Esophagus (tissue), 2 donors: ENCODE measurements at regions not wholly inside any gene's neighbourhood (a gene's known extent, or its start where the extent isn't known, plus 50 kb on each side); places are given as distances from the start of the nearest gene placed in this dataset.

Experiments used
- H3K27ac ChIP-seq, 2 donors: one replicate each; pipeline ENCODE4 v1.5.1; 2013; ENCODE audit warnings: low read depth in 2 of 2, mild to moderate bottlenecking in 2 of 2, inconsistent platforms in 1 of 2, low read length in 1 of 2, moderate library complexity in 1 of 2
- H3K27me3 ChIP-seq, 2 donors: one replicate each; pipeline ENCODE4 v1.6.1; 2013; ENCODE audit warnings: low read length in 2 of 2, control low read depth in 1 of 2, mild to moderate bottlenecking in 1 of 2; ENCODE audit not compliant: insufficient read depth in 2 of 2, control insufficient read depth in 1 of 2
- H3K36me3 ChIP-seq, 2 donors: one replicate each; pipeline ENCODE4 v1.6.1; 2013; ENCODE audit warnings: low read length in 1 of 2; ENCODE audit not compliant: control insufficient read depth in 2 of 2, insufficient read depth in 2 of 2
- H3K4me1 ChIP-seq, 2 donors: one replicate each; pipeline ENCODE4 v1.6.1; 2013; ENCODE audit warnings: low read length in 1 of 2; ENCODE audit not compliant: control insufficient read depth in 2 of 2, insufficient read depth in 2 of 2
- H3K4me3 ChIP-seq, 2 donors: one replicate each; pipeline ENCODE4 v1.5.1; 2013; ENCODE audit warnings: low read length in 2 of 2, mild to moderate bottlenecking in 2 of 2, low read depth in 1 of 2, moderate library complexity in 1 of 2
- H3K9me3 ChIP-seq, 2 donors: one replicate each; pipeline ENCODE4 v1.6.1; 2013; ENCODE audit warnings: mild to moderate bottlenecking in 2 of 2, low read depth in 1 of 2, low read length in 1 of 2, moderate library complexity in 1 of 2; ENCODE audit not compliant: control insufficient read depth in 2 of 2, insufficient read depth in 1 of 2
- WGBS, 2 donors: extraction: QIAGEN DNeasy Blood & Tissue Kit; methylation state at CpG; one replicate each; pipeline ENCODE4 v1.1.7; 2013; 5-methylcytosine and 5-hydroxymethylcytosine counted together
- donor health status: healthy with polysubstance abuse.
- donor health status: Bipolar disorder and iron deficiency.

DNA sequence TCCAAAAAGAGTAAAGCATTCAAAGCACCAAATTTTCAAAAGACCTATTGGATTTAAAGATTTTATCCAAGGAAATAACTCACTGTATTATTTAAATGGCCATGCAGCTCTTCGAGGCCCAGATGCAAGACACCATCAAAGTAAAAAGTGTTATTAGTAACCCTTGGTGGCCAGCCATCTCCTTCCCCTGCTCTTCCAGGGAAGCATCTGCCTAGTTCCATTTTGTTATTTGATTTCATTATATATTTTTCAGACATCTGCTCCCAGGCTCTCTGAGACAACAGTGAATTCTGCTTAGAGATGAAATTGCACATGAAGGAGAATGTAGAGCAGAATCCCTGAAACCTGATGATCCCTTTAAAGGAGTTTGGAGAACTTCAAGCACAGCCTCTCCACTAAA lies 252.3 kb upstream of the TBX18 start:
- H3K27ac ChIP-seq = no peak overlapping the region
- no peaks in the 10 kb centered on the region for H3K4me1 ChIP-seq
- H3K27me3 ChIP-seq = no peaks in the 10 kb centered on the region
- no peak overlapping the region for H3K4me3 ChIP-seq
- H3K36me3 ChIP-seq = no peaks in the 10 kb centered on the region
- WGBS, 2 donors = 77 to 78% methylated on average over 1 of the region's 1 CpG
- no peaks in the 10 kb centered on the region for H3K9me3 ChIP-seq

DNA sequence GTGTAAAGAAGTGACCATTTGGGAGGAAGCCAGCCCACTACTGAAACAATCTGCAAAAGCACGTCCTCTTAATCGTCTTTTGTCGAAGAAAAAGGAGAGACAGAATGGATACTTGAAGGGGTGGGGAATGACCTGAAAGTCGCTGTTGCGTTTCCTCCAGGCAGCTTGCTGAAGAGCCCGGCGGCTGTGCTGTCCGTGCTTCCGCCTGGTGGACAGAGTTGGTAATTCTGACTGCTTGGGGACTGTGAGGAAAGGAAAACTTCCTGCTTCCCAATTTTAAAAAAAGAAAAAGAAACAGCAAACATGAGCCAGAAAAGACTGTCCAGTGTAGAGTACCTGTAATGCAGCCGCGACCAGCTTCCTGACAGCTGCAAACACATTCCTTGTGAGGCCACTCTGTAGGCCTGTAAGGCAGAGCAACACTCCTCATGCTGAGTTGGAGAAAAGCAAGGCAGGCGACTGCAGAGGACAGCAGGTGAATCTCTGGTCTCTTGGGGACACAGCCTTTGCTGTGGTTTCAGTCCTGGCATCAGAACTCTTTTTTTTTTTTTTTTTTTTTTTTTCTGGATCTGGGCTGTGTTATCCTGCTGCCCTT lies 251.1 kb upstream of the TBX18 start:
- Histone ChIP-seq H3K27ac (no peak overlapping the region), H3K4me3 (no peak overlapping the region), H3K9me3 (no peaks in the 10 kb centered on the region), H3K4me1 (no peaks in the 10 kb centered on the region), H3K36me3 (no peaks in the 10 kb centered on the region), H3K27me3 (no peaks in the 10 kb centered on the region)
- 14 to 25% methylated on average over 12 of the region's 12 CpGs for WGBS, 2 donors

DNA sequence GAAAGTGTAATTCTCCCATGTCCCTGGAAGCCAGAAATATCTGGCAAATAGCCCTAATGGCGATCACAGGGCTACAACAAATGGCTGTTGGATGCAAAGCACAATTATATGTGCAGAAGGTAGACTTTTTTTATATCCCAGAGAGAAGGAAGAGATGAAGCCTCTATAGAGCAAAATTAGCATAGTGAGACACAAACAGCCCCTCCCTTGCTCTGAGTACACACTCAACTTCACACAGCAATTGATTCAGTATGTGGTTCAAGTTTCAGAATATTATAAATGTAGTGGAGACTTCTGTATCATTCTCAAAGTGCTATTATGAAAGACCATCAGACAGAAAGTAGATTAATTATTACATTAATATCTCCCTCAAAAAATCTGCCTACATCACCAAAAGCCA lies 246.5 kb upstream of the TBX18 start:
- H3K9me3 ChIP-seq = peaks cover 0 to 2% of the 10 kb centered on the region in 2 donors
- H3K27ac ChIP-seq = no peak overlapping the region
- no peak overlapping the region for H3K4me3 ChIP-seq
- no peaks in the 10 kb centered on the region for H3K27me3 ChIP-seq
- H3K4me1 ChIP-seq = no peaks in the 10 kb centered on the region
- H3K36me3 ChIP-seq = no peaks in the 10 kb centered on the region
- 34 to 47% methylated on average over 1 of the region's 1 CpG for WGBS, 2 donors

DNA sequence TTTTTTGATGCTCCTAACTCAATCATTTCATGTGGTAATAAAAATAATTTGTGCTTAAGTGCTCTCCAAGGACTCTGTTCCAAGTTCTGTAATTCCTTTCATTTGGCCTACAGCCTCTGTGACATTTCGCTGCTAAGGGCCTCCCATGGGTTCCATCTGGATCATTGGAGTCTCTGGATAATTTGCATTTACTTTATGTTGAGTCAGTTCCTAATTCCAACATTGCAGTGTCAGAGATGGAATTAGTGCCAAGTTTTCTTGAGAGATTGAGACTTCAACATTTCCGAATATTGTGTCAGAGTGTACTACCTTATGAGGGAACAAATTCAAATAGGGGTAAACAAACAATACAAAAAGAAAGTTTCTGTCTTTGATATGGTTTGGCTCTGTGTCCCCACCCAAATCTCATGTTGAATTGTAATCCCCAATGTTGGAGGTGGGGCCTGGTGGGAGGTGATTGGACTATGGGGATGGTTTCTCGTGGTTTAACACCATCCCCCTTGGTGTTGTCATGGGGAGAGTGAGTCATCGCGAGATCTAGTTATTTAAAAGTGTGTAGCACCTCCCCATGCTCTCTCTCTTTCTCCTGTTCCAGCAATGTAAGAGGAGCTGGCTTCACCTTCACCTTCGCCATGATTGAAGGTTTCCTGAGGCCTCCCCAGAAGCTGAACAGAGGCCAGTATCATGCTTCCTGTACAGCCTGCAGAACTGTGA lies 244.1 kb upstream of the TBX18 start:
- Histone ChIP-seq H3K4me1 (no peaks in the 10 kb centered on the region), H3K4me3 (no peak overlapping the region), H3K9me3 (peaks cover 0 to 2% of the 10 kb centered on the region in 2 donors), H3K36me3 (no peaks in the 10 kb centered on the region), H3K27me3 (no peaks in the 10 kb centered on the region), H3K27ac (no peak overlapping the region)
- 78% methylated on average over 6 of the region's 6 CpGs for WGBS, 2 donors

DNA sequence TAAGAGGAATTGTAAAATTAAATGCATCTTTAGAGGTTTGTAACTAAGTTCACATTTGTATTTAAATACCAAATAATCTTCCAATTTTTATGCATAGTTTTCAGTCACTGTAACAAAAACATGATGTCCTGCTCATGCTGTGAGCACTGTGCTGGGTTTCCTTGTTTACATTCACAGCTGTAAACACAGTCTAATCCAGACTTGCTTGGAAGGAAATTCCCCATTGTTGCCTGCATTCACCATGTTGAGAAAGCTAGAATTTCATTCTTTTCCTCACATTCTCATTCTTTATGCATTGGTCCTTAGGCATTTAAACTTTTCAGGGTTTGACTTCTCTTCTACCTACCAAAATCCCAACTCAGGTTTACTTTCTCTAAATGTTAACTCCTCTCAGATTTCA lies 242.0 kb upstream of the TBX18 start:
- no peaks in the 10 kb centered on the region for H3K27me3 ChIP-seq
- H3K36me3 ChIP-seq = no peaks in the 10 kb centered on the region
- H3K4me1 ChIP-seq = no peaks in the 10 kb centered on the region
- no peak overlapping the region for H3K27ac ChIP-seq
- H3K9me3 ChIP-seq = peaks cover 2 to 3% of the 10 kb centered on the region in 2 donors
- no peak overlapping the region for H3K4me3 ChIP-seq

DNA sequence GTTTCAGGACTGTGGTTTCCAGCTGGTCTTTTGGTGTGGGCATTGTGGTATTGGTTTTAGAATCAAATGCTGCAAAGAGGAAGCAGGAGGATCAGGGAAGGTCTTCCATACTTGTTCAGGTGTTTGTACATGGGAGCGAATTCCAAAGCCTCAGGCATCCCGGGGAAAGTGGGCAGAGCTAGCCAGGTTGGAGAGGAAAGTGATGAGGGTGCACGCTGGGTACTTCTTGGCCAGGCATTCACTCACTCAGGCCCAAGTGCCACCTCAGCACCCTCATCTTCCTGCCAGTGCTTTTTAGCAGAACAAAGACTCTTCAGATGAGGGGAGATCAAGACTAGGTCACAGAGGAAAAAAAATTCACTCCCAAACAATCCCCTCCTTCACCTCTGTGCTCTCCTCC lies 241.1 kb upstream of the TBX18 start:
- no peaks in the 10 kb centered on the region for H3K36me3 ChIP-seq
- 44 to 53% methylated on average over 3 of the region's 3 CpGs for WGBS, 2 donors

DNA sequence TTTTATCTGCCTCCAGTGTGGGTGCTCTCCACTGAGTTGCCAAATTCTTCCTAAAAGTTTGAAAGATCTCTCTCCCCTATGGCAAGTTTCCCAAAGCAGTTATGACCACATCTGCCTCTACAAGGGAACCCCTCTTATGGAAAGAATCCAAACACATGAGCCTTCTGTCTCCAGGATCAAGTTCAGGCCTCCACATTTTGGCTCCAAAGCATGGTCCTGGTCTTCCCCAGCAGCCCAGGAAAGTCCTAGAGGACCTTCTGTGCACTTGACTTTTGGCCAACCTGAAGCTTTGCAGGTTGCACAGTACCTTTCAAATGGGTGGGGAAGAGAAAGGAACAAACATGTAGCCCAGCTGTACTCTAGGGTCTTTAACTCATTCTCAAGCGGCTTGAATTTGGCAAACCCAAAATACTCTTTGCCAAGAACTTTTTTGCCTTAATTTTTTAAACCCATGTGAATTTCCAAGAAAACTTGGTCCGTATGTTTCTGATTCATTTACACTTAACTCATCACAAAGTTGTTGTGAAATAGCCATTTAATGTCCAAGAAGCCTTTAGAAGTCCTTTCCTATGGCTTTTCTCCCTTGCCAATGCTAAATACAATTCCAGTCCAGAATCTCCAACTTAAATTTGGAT lies 240.1 kb upstream of the TBX18 start:
- H3K27ac ChIP-seq = no peak overlapping the region
- peaks cover under 1 to 3% of the 10 kb centered on the region in 2 donors for H3K9me3 ChIP-seq
- no peaks in the 10 kb centered on the region for H3K4me1 ChIP-seq
- H3K36me3 ChIP-seq = no peaks in the 10 kb centered on the region
- no peak overlapping the region for H3K4me3 ChIP-seq
- WGBS, 2 donors = 66 to 70% methylated on average over 2 of the region's 2 CpGs
- no peaks in the 10 kb centered on the region for H3K27me3 ChIP-seq

More for the DNA sequence above, 241.1 kb upstream of the TBX18 start:
- Histone ChIP-seq H3K4me3 (no peak overlapping the region), H3K27me3 (no peaks in the 10 kb centered on the region), H3K27ac (no peak overlapping the region), H3K4me1 (no peaks in the 10 kb centered on the region), H3K9me3 (peaks cover 2 to 3% of the 10 kb centered on the region in 2 donors)

DNA sequence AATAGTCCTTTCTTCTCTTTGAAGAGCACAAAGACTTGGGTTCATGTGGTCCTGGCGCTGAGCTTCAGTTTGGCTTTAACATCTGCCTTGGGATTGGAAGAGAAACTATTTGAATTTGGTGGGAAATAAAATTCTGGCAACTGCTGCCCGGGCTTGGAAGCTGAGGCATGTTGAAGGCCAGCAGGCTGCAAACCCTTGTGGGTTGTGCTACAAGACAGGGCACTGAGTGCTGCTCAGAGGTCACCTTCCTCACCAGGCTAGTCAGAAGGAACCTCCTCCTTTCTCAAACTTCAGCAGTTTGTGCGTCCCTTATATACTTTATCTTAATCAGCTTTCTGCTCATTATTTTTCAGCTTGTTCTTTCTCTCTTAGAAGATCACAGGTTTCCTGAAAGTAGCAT lies 238.4 kb upstream of the TBX18 start:
- Histone ChIP-seq H3K4me3 (no peak overlapping the region), H3K36me3 (no peaks in the 10 kb centered on the region), H3K9me3 (peaks cover 0 to 3% of the 10 kb centered on the region in 2 donors), H3K27ac (no peak overlapping the region), H3K27me3 (no peaks in the 10 kb centered on the region), H3K4me1 (no peaks in the 10 kb centered on the region)
- WGBS, 2 donors = 75 to 77% methylated on average over 3 of the region's 3 CpGs

DNA sequence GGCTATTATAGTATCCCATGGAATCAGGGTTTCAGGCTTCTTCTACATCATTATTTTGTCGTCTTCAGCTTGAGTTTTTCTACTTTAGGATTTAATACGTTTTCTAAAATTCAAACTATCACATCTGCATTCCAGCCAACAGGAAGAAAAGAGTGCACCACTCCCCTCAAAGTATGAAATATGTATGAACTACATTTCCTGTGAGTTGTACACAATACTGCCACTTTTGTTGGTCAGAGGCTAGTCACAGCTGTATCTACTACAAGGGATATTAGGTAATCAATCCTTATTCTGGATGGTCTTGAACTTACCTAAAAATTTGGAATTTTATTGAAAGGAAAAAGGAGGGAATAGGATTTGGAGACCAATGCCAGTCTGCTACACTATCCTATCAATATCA lies 235.6 kb upstream of the TBX18 start:
- Histone ChIP-seq H3K27ac (no peak overlapping the region), H3K27me3 (no peaks in the 10 kb centered on the region), H3K36me3 (no peaks in the 10 kb centered on the region), H3K9me3 (peaks cover 0 to 3% of the 10 kb centered on the region in 2 donors), H3K4me1 (no peaks in the 10 kb centered on the region), H3K4me3 (no peak overlapping the region)
- 69 to 71% methylated on average over 2 of the region's 2 CpGs for WGBS, 2 donors

DNA sequence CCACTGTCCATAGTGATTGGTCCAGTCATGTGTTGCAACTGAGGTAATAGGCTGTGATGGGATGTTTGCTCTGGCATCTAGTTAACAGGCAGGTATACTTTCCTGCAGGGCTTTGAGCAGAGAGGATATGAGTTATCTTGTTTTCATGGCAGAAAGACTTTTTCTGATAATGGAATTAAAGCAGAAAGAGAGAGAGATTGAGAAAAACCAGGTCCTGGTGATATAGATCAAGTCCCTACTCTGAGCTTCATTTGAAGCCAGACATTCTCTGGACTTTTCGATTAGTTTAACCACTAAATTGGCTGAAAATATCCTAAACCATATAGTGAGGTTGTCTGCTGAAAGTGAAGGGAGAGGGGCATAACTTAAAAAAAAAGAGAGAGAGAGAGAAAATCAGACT lies 233.8 kb upstream of the TBX18 start:
- Histone ChIP-seq H3K27ac (no peak overlapping the region), H3K9me3 (peaks cover 0 to 3% of the 10 kb centered on the region in 2 donors), H3K36me3 (no peaks in the 10 kb centered on the region), H3K4me3 (no peak overlapping the region), H3K4me1 (no peaks in the 10 kb centered on the region), H3K27me3 (no peaks in the 10 kb centered on the region)
- 2 to 46% methylated on average over 1 of the region's 1 CpG for WGBS, 2 donors
